HG02759 (cell line): ENCODE measurements at regions not wholly inside any gene's neighbourhood (a gene's known extent, or its start where the extent isn't known, plus 50 kb on each side); places are given as distances from the start of the nearest gene placed in this dataset.

ENCODE experiments used
- ATAC-seq: cut with Tn5 transposase; IDR thresholded peaks from one replicate; pipeline ENCODE4 v1.9.1; 2021; ENCODE audit warnings: mild to moderate bottlenecking, moderate library complexity; ENCODE audit not compliant: unreplicated experiment

DNA sequence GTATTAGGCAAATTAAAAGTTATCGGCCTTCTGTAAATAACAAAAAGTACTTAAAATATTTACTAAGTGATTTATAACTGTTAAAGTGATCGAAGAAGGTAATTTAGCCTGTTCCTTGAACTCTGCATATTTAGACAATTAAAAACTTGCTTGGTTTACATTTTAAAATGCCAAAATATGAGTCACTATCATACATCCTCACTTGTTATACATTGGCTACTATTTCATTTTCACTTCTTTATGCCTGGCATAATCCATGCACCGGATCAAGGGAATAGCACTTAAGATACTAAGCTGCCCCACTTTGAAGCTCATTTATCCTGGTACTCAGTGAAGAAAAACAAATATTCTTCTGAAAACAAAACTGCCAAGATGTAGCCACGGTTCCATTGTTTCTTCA, 344.6 kb downstream of the UBE3D start:
- ATAC-seq: no peak

DNA sequence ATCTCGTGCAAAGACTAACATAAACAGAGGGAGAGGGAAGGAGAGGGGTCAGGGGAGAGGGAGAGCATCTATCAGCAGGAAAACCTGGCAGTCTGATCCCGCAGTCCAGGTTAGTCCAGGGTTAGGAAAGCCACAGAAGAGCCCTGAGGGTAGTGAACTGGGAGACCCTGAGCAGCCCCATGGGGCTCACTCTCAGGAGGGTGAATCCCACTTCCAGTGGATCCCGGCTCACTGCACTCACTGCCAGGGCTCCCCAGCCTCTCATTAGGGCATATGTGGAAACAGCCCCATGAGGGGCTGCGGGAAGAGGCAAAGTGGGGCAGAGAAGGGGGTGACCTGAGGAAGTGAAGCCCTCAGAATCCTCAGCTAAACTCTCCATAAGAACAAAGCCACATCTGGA, 329.9 kb downstream of the UBE3D start:
- no peak for ATAC-seq

DNA sequence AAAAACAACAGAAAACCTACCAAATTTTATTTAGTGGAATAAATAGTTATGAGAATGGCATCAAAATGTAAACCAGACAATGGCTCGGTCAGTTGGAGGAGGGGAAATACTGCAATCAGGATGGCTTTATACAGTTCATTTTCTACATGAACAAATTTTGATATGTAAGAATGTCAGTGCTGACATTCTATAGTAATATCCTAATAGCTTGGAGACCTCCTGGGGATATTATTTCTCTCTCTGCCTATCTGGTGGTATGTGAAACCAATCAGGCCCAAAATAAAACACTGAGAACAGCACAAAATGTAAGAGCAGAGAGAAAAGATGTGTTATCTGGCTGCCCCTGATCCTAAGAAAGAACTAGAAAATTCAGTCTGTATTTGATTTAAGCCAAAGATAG, 327.7 kb downstream of the UBE3D start:
- no peak for ATAC-seq

DNA sequence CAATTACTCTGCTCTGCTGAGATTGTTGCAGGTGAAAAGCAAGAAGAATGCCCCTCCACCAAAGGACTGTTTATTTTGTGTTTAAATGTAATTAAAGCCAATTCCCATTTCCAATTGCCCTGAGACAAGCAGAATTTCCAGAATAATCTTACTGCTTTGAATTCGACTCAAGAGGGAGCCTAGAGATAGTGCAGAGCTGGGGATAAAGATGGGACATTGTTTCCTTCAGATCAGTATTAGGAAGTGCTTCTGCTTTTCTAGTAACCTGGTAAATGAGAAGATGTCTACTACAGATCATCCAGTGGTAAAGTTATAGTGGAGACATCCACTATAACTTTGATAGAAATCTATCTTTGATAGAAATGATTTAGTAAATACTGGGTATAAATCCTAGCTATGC, 326.9 kb downstream of the UBE3D start:
- no peak for ATAC-seq

DNA sequence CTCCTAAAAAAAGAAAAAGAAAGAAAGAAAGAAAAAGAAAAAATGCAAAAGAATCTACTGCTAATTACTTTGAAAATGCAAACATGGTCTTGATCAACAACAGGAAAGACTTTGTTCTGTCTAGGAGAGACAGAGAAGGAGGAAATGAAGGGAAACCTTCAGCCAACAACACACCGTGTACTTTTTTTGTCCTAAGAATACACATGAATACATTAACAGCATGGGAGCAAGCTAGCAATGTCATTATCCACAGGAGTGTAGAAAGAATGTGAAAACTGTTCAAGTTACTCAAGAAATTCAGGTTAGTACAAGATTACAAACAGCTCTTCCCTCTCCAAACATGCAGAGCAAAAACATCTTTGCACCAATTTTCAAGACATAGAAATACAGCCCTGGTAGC, 326.3 kb downstream of the UBE3D start:
- no peak for ATAC-seq

DNA sequence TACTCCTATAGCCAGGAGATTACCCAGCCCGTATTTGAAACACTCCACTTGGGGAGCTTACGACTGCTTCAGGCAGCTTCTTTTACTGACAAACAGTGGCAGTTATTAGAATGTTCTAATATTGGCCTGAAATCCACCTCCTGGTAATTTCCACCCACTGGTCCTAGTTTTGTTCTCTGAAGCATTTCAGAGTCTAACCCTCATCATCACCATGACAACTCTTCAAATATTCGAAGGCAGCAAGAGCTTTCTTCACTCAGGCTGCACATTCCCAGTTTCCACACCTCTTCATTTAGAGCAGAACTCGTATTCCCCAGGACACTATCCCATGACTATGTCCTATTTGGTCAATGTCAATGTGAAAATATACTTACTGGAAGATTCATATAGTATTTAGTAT, 325.6 kb downstream of the UBE3D start:
- no peak for ATAC-seq

DNA sequence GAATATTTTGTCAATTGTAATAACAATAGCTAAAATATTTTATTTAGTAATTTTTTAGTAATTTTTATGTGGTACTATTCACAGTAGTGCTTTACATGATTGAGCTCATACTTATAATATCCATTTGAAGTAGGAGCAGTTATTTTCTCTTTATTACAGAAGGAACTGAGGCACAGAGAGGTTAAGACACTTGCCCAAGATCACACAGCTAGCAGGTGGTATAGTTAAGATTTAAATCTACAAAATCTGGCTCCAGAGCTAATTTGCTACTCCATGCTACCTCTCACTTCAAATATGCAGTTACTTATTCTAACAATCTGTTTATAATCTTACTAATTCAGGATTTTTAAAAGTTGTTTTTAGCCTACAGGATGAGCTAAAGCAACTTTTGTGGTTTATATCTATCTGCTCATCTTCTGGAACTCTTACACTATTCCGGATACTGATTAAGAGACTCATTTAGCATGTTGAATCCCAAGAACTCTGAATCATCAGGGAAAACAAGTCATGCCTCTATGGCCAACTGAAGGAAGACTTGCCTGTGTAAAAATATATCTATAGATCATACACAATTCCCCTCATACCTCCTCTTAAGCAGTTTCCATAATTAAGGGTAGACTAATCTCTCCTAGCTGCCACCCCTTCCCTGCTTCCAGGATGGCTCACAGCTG, 324.2 kb downstream of the UBE3D start:
- ATAC-seq: no peak

DNA sequence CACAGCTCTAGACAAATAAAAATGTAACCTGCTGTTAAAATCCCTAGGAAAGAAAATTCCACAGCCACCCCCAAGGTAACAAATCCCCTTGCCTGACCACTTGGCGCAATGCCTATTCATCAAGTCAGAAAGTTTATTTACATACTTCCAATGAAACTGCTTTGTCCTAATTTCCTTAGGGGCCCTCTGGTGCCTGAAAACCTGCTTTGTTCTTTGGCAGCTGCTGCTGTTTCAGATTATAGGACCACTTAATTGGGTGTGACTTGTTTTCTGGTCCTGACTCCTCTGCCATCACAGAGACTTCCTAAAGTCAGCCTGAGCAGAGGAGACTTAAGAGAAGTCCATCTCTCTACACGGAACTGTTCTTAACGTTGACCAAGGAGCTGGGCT, 323.6 kb downstream of the UBE3D start:
- no peak for ATAC-seq

DNA sequence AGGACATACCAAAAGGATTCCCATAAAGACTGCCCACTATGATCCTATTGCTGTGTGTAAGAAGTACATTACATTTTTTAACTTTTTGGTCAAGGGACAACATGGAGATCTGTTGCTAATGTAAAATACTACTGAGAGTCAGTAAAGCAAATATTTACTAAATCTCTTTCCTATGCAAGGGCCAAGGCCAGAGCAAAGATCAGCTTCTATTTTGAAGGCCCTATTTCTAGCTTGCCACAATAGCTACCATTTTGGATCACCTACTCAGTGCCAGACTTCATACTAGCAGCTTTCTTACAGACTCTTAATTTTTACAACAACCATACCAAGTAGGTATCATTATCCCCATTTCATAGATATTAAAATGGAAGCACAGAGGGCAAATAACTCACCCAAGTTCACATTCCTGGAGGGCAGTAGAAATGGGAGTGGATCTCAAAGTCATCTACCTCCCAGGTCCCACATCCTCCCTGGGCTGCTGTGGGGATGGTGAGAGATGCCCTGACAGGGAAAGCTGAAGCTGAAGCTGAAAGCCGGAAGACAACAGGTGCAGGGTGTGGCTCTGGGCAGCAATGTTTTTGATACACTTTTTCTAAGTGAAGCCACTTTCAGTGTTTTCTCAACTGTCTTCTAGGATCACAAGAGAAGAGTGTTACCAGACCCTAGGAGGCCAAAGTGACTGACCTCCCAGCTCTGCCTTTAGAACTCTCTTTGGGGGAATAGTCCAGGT, 321.2 kb downstream of the UBE3D start:
- ATAC-seq: no peak

DNA sequence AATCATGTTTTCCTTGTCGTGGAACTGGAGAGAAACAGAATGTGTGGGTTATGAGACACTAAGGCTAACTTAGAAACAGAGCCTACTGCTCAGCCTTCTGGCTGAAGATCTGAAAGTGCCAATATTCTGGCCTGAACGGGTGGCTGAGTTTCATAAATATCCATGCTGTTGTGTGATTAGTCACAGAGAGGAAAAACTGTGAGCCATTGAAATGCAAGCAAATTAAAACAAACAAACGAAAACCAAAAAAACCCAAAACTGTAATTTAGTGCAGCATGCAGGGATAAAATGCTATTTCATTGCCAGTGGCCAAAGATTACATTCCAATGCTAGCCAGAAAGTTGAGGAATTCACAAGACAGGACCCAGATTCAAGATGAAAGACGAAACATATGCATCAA, 315.1 kb downstream of the UBE3D start:
- ATAC-seq: no peak

DNA sequence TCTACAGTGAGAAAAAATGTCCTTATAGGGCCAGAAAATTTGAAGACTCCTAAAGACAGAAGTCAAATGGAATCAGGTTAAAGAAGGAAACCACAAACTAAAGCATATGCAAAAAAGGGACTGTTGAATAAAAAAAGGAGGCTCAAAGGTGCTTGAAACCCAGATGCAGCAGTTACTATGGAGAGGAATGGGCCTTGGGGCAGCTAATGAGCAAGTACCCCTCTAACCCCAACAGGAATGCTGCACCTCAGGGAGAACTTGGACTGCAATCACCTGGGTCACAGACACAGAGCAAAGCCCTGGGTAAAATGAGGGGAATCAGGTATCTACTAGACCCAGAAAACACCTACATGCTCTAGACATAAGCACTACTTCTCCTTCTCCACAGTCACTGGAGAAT, 313.9 kb downstream of the UBE3D start:
- no peak for ATAC-seq

DNA sequence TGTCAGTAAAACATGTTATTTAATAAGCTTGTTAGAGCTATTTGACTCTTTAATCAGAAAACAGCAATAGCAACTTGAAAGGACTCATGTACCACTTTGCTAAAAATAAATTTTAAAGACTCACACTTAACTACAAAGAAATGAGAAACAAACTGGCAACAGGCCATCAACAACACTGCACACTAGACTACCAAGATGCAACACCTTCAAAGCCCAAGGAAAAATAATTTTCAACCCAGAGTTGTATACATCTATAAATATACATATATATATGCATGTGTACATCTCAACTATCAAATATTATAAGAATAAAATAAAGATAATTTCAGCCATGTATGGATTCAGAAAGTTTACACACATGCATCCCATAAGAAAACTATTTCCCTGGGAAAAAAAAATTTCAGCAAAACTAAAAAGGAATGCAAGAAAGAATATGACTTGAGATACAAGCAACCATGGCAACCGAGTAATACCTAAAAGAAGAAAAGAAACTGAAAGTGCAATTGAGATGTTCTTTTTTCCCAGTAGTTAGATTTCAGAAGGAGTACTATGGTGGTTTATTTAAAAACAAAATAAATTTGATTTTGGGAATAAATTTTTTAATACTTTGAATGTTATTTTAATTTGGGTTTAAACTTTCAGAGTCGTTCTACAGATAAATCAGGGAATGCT, 303.8 kb downstream of the UBE3D start:
- ATAC-seq: no peak

DNA sequence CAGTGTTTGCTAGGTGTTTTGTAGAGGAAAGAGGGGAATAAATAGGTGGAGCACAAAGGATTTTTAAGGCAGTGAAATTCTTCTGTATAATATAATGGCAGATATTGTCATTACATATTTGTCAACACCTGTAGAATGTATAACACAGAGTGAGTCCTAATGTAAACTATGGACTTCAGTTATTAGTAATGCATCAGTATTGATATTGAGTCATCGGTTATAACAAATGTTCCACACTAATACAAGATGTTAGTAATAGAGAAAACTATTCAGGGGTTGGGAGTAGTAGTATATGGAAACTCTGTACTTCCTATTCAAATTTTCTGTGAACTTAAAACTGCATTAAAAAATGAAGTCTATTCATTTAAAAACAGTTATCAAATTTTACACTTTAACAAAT, 299.2 kb downstream of the UBE3D start:
- ATAC-seq: no peak

DNA sequence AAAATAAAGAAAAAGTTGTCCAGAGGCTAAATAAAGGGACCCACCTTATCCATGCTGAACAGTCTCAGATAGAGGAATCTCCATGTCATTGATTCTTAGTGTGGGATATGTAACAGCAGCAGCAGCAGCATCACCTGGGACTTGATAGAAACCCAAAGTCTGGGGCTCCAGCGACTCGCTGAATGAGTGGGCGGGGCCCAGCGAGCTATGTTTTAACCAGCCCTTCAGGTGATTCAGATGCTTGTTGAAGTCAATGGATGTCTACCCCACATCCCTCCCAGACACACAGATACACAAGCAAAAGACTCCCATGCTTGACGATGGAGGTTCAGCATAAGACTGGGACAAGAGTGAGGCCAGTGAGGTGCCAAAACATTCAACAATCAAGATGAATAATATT, 298.6 kb downstream of the UBE3D start:
- no peak for ATAC-seq

DNA sequence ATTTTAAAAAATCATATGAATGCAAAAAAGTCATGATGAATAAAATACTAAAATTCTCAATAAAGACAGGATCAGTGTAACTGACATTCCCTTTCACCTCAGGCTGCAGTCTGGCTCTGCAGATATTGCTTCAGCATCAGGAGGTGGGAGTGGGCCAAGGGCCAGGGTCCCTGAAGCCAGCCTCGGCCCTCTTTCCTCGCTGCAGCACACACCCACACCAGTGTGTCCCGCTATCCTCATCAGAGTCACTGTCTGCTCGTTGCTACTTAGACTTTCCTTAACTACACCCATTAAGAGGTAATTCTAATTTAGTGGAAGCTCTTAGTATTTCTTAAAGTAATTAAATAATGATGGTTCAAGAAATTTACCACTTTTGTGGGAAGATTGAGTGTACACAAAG, 298.2 kb downstream of the UBE3D start:
- ATAC-seq: no peak

DNA sequence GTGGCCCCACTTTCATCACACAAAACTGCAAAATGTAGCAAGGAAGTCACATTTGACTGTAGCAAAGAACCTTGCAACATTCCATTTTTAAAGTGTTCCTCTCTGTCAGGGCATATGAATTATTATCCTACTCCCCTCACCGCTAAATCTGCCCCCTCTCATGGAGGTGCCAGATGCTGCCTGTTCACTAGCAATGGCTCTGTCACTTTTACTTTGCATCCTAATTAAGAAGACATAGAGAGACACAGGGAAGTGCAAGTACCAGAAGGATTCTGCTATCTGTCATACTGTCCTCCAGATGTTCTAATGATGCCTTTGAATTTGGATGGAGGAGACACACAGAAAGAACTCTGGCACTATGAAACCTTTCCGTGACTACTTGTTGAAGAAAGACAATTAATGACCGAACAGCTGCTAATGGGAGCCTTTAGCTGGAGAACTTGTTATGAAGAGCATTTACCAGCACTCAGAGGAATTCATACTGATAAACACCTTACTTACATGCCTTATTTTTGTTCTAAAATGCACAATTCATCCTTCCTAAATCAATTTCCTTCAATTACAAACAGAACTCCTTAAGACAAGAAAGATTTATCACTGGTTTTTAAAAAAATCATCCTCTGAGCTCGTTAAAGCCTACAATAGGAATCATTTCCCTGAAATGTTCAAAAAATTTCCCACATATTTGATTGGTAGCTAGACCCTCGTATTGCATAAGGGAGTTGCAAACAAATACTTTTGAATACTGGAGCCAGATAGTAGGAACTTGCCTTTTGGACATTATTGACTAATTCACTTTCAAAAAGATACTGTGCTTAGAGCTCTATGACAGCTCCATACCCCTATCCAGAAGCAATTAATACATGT, 292.6 kb downstream of the UBE3D start:
- ATAC-seq: no peak

DNA sequence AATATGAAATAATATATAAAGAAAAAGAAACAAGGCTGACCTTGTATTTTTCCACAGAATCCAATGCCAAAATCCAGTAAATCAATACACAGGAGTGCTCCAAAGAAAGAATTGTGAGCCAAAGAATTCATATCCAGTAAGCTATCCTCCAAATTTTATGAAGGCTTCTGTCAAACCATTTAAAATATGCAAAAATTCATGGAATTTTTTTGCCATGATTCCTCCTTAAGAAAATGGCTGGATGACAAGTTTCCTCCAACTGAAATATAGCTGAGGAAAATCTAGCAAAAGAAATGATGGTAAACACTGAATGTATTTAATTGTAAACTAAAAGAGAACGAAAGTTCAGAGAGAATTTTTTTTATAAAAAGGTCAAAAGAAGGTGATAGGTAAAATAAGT, 290.3 kb downstream of the UBE3D start:
- no peak for ATAC-seq

DNA sequence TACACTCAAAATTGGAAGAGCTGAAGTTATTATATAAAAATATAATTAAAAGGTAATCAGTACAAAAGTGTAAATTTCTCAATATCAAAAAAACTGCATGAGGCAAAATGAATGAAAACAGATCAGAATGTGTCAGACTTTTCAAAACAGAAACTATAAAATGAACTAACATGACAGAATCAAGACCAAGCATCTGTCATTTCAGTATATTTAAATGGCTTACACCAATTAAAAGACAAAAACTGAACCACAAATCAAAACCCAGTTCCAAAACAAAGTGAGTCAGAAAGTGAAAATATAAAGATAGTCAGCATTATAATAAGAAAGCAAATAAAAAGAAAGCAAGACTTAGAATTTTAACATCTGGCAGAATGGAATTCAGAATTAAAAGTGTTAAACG, 289.7 kb downstream of the UBE3D start:
- ATAC-seq: no peak

DNA sequence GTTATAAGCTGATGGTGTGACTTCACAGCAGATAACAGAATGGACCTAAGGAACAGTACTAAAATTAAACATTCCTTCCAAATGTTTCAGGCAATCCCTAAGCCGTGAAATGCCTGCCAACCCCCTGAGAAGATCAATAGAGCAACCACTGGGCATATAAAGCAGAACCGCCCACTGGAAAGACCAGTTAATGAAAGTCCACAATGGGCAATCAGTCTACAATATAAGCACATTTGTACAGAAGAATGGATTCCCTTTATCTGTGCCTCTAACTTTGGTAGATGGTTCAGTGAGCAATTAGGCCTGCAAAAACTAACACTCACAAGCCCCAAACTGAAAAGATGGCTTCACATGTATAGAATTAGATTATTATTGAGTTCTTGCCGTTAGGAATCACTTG, 286.6 kb downstream of the UBE3D start:
- ATAC-seq: no peak

DNA sequence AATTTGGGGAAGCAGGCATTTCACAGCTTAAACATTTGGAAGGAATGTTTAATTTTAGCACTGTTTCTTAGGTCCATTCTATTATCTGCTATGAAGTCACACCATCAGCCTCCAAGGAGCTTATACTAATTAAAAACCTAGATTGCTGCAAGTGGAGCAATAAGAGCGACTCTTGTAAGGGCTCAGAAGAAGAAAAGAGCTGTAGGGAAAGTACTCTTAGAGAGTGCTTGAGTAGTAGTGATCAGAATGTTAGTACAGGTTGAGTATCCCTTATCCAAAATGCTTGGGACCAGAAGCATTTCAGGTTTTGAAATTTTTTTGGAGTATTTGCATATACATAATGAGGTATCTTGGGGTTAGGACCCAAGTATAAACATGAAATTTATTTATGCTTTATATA, 285.3 kb downstream of the UBE3D start:
- no peak for ATAC-seq

DNA sequence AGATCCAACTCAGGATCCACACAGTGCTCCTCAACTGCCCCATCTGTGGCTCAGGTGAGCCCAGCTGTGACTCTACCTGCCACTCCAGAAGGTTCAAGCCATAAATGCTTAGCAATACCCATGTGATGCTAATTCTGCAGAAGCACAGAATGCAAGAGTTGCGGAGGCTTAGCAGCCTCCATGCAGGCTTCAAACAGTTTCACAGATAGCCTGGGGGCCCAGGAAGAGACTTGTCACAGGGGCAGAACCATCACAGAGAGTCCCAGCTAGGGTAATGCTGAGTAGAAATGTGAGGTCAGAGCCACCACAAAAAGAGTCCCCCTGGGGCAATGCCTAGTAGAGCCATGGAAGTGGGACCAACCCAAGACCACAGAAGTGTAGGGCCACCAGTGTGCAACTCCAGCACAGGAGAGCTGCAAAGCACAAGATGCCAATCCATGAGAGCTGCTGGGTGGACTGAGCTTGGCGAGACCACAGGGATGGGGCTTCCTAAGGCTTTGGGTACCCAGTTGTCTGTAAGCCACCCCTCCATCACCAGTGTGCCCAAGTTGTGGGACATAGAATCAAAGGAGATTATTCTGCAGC, 283.9 kb downstream of the UBE3D start:
- ATAC-seq: no peak
